GM04504 (cell line): ENCODE measurements at regions not wholly inside any gene's neighbourhood (a gene's known extent, or its start where the extent isn't known, plus 50 kb on each side); places are given as distances from the start of the nearest gene placed in this dataset.
"Not testable (repeated sequence)": the region's sequence is repeated elsewhere in the genome, so short reads cannot be mapped to it uniquely, and the experiment has no call there.

ENCODE experiments used
- DNase-seq: peaks from one replicate; pipeline ENCODE4 v3.0.0-alpha.2; 2012; ENCODE audit warnings: low read depth

DNA sequence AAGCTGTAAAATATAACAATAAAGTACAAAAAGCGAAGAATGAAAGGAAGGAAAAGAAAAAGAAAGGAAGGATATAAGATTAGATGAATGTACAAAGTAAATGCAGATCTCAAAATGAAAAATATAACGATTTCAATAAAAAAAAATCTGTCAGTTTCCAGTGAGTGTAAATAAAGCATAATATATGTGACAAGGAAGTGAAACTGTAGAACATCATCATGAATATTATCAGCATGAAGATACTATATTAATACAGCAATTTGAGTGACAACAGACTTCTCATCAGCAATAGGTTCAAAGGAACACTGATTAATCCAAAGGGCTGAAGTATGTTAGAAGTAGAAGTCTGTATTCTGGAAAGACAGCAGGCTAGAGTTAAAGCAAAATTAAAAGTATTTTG, 659.5 kb upstream of the MBL2 start:
- no peak for DNase-seq

GRCh38 chr10:53430974-53431373, 658.4 kb upstream of the MBL2 start:
- DNase-seq: no peak

DNA sequence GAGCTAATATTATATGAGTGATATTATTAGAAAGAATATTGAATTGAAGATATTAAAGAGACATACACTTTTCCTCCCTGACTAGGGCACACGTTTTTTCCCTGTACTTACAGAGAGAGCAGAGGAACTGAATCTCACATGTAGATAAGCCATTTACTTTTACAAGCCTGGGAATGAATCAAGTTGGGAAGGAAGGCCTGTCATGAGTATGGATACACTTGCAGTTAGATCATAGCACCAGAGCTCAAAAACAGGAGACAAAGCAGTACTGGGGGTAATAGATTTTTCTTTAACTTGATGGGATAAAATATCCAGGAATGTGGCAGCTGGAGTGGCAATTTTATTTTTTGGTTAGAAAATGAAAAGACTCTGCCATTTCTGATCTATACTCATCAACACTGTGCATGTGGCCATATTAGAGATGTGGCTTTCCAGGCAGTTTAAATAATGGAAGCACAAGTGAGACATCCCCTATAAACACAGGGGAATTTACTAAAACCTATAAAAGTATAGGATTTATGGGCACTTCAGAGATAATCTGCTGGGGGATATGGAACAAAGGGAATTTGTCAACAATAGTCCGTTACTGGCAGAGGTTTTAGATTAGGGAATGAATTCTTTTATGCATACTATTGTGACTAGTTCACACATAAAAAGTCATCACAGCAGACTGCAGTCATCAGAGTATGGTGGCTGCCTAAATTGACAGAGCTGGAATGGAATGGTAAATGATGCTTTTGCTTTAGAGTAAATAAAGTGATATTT, 657.7 kb upstream of the MBL2 start:
- no peak for DNase-seq

GRCh38 chr10:53422223-53422888, 649.8 kb upstream of the MBL2 start:
- no peak for DNase-seq

DNA sequence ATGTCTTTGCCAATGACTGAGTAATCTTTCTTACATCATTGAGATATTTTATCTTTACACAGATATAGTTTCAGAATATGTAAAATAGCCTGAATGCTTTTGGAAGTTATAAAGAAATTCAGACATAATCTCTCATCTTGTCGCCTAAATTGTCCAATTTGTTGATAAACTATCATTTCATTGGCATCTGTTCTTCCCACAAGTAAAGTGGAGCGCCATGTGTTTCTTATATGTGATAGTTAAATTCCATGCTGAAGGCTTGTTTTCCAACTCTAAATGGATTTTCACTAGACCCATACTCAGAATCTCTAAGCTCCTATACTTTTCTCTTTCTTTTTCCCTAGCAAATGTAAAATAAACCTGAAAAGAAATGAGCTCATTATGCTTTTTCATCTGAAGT, 640.1 kb upstream of the MBL2 start:
- no peak for DNase-seq

DNA sequence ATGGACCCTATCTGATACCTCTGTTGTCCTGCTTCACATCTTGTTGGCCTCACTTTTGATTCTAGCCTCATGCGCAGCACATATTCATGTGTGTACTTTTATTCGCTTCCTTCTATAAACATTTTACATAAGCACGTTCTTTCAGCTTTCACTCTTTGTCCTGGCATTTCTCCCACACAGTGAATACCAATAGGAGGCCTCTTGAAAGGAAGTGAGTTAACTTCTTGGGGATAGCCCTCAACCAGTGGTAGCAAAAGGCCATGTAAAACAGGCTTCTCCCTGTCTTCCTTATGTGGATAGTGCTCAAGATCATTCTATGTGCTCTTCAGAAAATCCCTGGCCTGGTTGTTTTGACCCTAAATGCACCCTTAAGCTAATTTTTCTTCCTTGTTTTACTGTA, 633.9 kb upstream of the MBL2 start:
- DNase-seq: no peak

DNA sequence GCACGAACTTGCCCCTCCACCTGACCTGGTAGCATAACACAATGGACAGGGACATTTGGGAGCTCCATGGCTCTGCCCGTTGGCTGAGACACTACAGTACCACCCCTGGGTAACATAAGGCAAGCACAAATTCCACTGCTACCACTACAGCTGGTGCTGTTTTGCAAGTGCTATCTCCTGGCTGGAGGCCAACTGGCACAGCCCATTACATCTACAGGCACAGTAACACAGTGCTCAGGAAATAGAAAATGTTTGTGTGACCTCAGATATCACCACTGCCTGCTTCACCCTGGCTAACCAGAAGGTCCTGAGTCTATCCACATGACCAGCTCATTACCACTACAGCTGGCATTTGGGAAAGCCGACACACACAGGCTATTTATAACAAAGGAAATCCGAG, 631.1 kb upstream of the MBL2 start:
- DNase-seq: no peak

GRCh38 chr10:53402594-53402993, 630.0 kb upstream of the MBL2 start:
- DNase-seq: no peak

GRCh38 chr10:53401536-53401935, 629.0 kb upstream of the MBL2 start:
- DNase-seq: no peak

GRCh38 chr10:53396876-53397275, 624.3 kb upstream of the MBL2 start:
- DNase-seq: no peak

GRCh38 chr10:53395449-53395848, 622.9 kb upstream of the MBL2 start:
- no peak for DNase-seq

GRCh38 chr10:53387562-53387961, 615.0 kb upstream of the MBL2 start:
- no peak for DNase-seq

- DNase-seq: no peak
Observed at GRCh38 chr10:53382543-53382942, 610.0 kb upstream of the MBL2 start.

GRCh38 chr10:53379956-53380355, 607.4 kb upstream of the MBL2 start:
- no peak for DNase-seq

DNA sequence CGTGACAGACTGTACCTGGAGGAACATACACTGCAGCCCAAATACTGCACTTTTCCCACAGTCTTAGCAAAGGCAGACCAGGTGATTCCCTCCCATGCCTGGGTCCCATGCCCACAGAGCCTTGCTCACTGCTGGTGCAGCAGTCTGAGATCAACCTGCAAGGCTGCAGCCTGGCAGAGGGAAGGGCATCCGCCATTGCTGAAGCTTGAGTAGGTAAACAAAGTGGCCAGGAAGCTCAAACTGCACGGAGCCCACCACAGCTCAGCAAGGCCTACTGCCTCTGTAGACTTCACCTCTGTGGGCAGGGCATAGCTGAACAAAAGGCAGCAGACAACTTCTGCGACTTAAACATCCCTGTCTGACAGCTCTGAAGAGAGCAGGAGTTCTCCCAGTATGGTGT, 597.8 kb upstream of the MBL2 start:
- DNase-seq: no peak

DNA sequence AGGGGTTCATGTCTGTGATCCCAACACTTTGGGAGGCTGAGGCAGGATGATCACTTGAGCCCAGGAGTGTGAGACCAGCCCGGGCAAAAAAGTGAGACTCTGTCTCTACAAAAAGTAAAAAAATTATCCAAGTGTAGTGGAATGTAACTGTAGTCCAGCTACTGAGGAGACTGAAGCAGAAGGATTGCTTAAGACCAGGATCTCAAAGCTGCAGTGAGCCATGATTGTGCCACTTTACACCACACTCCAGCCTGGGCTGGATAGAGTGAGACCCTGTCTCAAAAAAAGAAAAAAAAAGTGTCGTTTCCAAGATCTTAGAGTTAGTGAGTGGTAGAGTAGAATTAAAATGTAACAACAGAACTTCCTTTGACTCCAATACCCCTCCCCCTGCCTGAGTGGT, 589.4 kb upstream of the MBL2 start:
- DNase-seq: no peak

GRCh38 chr10:53361281-53361680, 588.7 kb upstream of the MBL2 start:
- DNase-seq: no peak

DNA sequence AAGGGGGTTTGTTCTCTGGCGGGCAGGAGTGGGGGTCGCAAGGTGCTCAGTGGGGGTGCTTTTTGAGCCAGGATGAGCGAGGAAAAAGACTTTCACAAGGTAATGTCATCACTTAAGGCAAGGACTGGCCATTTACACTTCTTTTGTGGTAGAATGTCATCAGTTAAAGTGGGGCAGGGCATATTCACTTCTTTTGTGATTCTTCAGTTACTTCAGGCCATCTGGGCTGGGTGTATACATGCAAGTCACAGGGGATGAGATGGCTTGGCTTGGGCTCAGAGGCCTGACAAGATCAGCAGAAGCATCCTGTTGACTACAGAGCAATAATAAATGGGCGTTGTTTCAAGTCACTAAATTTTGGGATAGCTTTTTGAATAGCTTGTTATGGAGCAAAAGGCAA, 586.4 kb upstream of the MBL2 start:
- DNase-seq: not testable (repeated sequence)

DNA sequence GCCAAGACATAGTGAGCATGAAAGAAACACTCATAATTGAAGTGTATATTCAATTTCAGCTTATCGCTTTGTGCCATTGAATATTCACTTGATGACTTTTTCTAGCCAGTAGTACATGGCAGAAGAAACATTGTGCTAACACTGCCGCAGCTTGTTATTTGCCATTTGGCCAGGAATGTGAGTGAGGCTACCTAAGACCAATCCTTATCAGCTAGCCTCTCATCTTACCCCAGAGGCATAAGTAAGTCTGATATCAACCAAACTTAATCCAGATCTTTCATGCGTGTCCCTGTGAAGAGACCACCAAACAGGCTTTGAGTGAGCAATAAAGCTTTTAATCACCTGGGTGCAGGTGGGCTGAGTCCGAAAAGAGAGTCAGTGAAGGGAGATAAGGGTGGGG, 586.0 kb upstream of the MBL2 start:
- DNase-seq: no peak

DNA sequence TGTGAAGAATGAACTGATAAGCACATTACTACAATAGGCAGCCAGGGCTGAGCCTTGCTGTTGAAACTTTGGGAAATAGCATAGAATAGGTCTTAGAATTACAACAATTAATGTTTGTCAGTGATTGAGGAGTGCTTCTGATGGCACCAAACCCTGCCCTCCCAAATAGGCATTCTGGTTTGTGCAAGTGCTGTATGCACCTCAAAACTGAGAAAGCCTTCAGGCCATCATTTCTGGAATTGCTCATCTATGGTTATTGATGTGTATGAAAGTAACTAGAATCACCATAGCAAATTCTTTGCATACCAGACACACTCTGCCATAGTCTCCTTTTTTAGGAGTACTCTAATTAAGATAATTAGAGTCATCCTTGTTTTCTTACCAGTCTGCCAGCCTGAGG, 585.0 kb upstream of the MBL2 start:
- DNase-seq: no peak

DNA sequence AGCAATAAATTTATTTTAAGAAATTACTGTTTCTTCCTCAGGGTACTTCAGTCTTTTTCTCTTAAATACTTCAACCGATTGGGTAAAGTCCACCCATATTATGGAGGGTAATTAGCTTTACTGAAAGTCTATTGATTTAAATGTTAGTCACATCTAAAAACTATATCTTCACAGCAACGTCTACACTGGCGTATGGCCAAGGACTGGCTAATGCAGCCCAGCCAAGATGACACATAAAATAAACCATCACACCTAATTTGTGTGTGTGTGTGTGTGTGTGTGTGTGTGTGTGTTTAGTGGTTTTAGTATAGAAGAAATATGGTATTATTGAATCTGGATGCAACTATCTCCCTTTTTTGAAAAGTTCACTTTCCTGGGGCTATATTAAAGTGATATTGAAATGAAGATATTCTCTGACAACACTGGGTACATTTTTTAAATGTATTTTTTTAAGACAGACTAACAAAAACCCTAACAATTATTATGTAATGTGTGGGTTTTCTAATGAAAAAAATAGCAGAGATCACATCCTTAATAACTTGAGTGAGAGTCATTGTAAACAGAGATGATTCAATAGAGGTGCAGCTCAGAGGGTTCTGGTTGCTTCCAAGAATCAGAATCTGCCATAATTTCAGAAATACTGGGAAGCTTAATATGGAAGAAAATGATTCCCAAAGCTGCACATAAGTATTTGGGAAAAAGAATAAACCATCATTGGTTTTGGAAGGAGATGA, 584.2 kb upstream of the MBL2 start:
- no peak for DNase-seq

DNA sequence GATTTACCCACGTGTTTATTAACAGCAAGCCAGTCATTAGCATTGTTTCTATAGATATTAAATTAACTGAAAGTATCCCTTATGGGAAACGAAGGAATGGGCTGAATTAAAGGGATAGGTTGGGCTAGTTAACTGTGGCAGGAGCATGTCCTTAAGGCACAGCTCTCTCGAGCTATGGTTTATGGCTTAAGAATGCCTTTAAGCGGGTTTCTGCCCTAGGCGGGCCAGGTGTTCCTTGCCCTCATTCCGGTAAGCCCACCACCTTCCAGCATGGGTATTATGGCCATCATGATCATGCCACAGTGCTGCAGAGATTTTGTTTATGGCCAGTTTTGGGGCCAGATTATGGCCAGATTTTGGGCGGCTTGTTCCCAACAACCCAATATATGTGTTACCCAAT, 569.9 kb upstream of the MBL2 start:
- not testable (repeated sequence) for DNase-seq

DNA sequence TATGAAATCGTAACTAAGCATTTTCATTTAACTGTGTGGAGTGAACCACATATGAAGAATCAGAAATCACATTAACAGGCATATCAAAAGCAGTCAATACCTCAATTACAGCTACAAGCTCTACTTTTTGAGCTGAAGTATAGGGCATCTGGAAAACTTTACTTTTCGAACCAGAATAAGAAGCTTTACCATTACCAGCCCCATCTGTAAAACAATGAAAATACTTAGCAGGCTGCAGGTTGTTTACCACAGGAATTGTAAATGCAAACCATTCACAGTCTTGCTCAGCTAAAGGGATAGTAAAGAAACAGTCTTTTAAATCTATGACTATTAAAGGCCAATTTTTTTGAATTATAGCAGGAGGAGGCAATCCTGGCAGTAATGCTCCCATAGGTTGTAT, 565.6 kb upstream of the MBL2 start:
- DNase-seq: not testable (repeated sequence)
